ENCODE measurements at regions not wholly inside any gene's neighbourhood (a gene's known extent, or its start where the extent isn't known, plus 50 kb on each side); places are given as distances from the start of the nearest gene placed in this dataset.

DNA sequence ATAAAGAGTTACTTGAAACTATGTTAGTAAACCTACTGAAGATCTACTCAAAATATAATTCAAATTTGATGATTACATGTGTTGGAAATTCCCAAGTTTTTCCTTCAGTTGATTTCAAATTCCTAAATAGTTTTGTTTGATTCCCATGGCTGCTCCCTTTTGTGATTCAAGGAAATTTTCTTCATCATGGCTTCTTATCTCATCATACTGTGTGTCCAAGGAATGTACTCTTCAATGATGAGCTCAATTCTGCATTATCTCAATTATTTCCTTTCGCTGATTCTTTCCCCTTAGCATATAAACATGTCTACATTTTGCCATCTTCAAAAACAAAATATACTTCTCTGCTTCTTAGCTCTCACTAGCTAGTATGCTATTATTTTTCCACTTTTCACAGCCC lies 460.4 kb upstream of the NAALADL2 start:
- TF ChIP-seq, protein P1, sequence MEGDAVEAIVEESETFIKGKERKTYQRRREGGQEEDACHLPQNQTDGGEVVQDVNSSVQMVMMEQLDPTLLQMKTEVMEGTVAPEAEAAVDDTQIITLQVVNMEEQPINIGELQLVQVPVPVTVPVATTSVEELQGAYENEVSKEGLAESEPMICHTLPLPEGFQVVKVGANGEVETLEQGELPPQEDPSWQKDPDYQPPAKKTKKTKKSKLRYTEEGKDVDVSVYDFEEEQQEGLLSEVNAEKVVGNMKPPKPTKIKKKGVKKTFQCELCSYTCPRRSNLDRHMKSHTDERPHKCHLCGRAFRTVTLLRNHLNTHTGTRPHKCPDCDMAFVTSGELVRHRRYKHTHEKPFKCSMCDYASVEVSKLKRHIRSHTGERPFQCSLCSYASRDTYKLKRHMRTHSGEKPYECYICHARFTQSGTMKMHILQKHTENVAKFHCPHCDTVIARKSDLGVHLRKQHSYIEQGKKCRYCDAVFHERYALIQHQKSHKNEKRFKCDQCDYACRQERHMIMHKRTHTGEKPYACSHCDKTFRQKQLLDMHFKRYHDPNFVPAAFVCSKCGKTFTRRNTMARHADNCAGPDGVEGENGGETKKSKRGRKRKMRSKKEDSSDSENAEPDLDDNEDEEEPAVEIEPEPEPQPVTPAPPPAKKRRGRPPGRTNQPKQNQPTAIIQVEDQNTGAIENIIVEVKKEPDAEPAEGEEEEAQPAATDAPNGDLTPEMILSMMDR (IDR thresholded peaks at IDR 0.05): no peak
- no peak for TF ChIP-seq SIN3A (IDR thresholded peaks at IDR 0.05; ENCODE audit: borderline replicate concordance, insufficient read depth, low read depth, low read length)
- TF ChIP-seq POLR2AphosphoS5 (IDR thresholded peaks at IDR 0.05; ENCODE audit: low read depth, low read length): no peak
- TF ChIP-seq, protein P2, sequence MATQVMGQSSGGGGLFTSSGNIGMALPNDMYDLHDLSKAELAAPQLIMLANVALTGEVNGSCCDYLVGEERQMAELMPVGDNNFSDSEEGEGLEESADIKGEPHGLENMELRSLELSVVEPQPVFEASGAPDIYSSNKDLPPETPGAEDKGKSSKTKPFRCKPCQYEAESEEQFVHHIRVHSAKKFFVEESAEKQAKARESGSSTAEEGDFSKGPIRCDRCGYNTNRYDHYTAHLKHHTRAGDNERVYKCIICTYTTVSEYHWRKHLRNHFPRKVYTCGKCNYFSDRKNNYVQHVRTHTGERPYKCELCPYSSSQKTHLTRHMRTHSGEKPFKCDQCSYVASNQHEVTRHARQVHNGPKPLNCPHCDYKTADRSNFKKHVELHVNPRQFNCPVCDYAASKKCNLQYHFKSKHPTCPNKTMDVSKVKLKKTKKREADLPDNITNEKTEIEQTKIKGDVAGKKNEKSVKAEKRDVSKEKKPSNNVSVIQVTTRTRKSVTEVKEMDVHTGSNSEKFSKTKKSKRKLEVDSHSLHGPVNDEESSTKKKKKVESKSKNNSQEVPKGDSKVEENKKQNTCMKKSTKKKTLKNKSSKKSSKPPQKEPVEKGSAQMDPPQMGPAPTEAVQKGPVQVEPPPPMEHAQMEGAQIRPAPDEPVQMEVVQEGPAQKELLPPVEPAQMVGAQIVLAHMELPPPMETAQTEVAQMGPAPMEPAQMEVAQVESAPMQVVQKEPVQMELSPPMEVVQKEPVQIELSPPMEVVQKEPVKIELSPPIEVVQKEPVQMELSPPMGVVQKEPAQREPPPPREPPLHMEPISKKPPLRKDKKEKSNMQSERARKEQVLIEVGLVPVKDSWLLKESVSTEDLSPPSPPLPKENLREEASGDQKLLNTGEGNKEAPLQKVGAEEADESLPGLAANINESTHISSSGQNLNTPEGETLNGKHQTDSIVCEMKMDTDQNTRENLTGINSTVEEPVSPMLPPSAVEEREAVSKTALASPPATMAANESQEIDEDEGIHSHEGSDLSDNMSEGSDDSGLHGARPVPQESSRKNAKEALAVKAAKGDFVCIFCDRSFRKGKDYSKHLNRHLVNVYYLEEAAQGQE (IDR thresholded peaks at IDR 0.05; ENCODE audit: insufficient read depth in 1 of 2, low read depth in 2 of 2, low read length in 1 of 2): no peak
